HEK293 (cell line): ENCODE measurements at regions not wholly inside any gene's neighbourhood (a gene's known extent, or its start where the extent isn't known, plus 50 kb on each side); places are given as distances from the start of the nearest gene placed in this dataset.

ENCODE experiments used
- CTCF ChIA-PET: fragments of 350-600 bp; formaldehyde crosslinking; extraction: SDS; loops from one replicate; lab custom pipeline; 2021; ENCODE audit warnings: antibody characterized with exemption; lab: Yijun Ruan, JAX
- POLR2A ChIA-PET: fragments of 300-600 bp; formaldehyde crosslinking; extraction: SDS; loops from one replicate; lab custom pipeline; 2020; ENCODE audit warnings: antibody characterized with exemption, inconsistent platforms; lab: Yijun Ruan, JAX
- H3K27ac ChIP-seq: fragments of 200-500 bp; sonication (Bioruptor generic); 2 replicates; pipeline ENCODE4 v1.5.1; 2014; ENCODE audit warnings: low read depth, low read length, control low read depth, inconsistent platforms; ENCODE audit errors: extremely low read depth
- H3K36me3 ChIP-seq, 2 experiments: fragments of 200-500 bp in 1 of 2; sonication (Bioruptor generic) in 1 of 2; 1 replicate in 1 of 2; 2 replicates in 1 of 2; pipeline ENCODE4 v1.5.1; 2014 to 2017; ENCODE audit warnings: inconsistent platforms in 2 of 2, low read length in 2 of 2; ENCODE audit not compliant: control insufficient read depth in 2 of 2, insufficient read depth in 1 of 2
- H3K4me1 ChIP-seq: fragments of 200-500 bp; sonication (Bioruptor generic); 2 replicates; pipeline ENCODE4 v1.5.1; 2014; ENCODE audit warnings: mild to moderate bottlenecking, low read length, inconsistent platforms; ENCODE audit not compliant: control insufficient read depth, insufficient read depth
- H3K4me3 ChIP-seq: 2 replicates; pipeline ENCODE4 v1.5.1; 2011; ENCODE audit warnings: low read depth, mild to moderate bottlenecking, control low read depth, low read length, moderate library complexity
- H3K9me3 ChIP-seq: fragments of 200-500 bp; sonication (Bioruptor generic); 2 replicates; pipeline ENCODE4 v1.5.1; 2014; ENCODE audit warnings: low read depth, low read length, inconsistent platforms; ENCODE audit not compliant: control insufficient read depth, insufficient read depth
- BCL11A ChIP-seq: fragments of 450-650 bp; formaldehyde crosslinking; IDR thresholded peaks from 2 replicates; pipeline ENCODE4 v1.5.1; 2016; ENCODE audit warnings: low read depth, missing biosample characterization, missing genetic modification characterization
- HOXA7 ChIP-seq: sonication (generic); formaldehyde crosslinking; IDR thresholded peaks from 2 replicates; pipeline ENCODE4 v1.8.1; 2022; ENCODE audit warnings: missing genetic modification reagents, borderline replicate concordance
- HOXD13 ChIP-seq: sonication (generic); formaldehyde crosslinking; IDR thresholded peaks from 2 replicates; pipeline ENCODE4 v1.8.0; 2022; ENCODE audit warnings: missing genetic modification reagents, borderline replicate concordance
- INSM2 ChIP-seq: fragments of 450-650 bp; formaldehyde crosslinking; IDR thresholded peaks from 2 replicates; pipeline ENCODE4 v1.5.1; 2016; ENCODE audit warnings: missing biosample characterization, missing genetic modification characterization
- KLF1 ChIP-seq: fragments of 450-650 bp; formaldehyde crosslinking; IDR thresholded peaks from 2 replicates; pipeline ENCODE4 v1.5.1; 2016; ENCODE audit warnings: missing biosample characterization, missing genetic modification characterization
- RBAK ChIP-seq: fragments of 450-650 bp; formaldehyde crosslinking; IDR thresholded peaks from 2 replicates; pipeline ENCODE4 v1.5.1; 2016; ENCODE audit warnings: missing biosample characterization, missing genetic modification characterization
- SCRT1 ChIP-seq: fragments of 450-650 bp; formaldehyde crosslinking; IDR thresholded peaks from 2 replicates; pipeline ENCODE4 v1.5.1; 2016; ENCODE audit warnings: missing biosample characterization, missing genetic modification characterization, borderline replicate concordance
- ZBTB17 ChIP-seq: fragments of 450-650 bp; formaldehyde crosslinking; IDR thresholded peaks from 2 replicates; pipeline ENCODE4 v1.5.1; 2016; ENCODE audit warnings: missing biosample characterization, missing genetic modification characterization
- ZBTB8A ChIP-seq: fragments of 450-650 bp; formaldehyde crosslinking; IDR thresholded peaks from 2 replicates; pipeline ENCODE4 v1.5.1; 2016; ENCODE audit warnings: missing biosample characterization, missing genetic modification characterization
- ZFP3 ChIP-seq: fragments of 450-650 bp; formaldehyde crosslinking; IDR thresholded peaks from 2 replicates; pipeline ENCODE4 v1.5.1; 2016; ENCODE audit warnings: low read depth, missing biosample characterization, missing genetic modification characterization
- ZNF132 ChIP-seq: fragments of 450-650 bp; formaldehyde crosslinking; IDR thresholded peaks from 2 replicates; pipeline ENCODE4 v1.5.1; 2017; ENCODE audit warnings: missing biosample characterization, missing genetic modification characterization, borderline replicate concordance
- ZNF2 ChIP-seq: fragments of 450-650 bp; formaldehyde crosslinking; IDR thresholded peaks from 2 replicates; pipeline ENCODE4 v1.5.1; 2016; ENCODE audit warnings: missing biosample characterization, missing genetic modification characterization
- ZNF202 ChIP-seq: fragments of 450-650 bp; formaldehyde crosslinking; IDR thresholded peaks from 2 replicates; pipeline ENCODE4 v1.5.1; 2016; ENCODE audit warnings: missing biosample characterization, missing genetic modification characterization, borderline replicate concordance
- ZNF302 ChIP-seq: fragments of 450-650 bp; formaldehyde crosslinking; IDR thresholded peaks from 2 replicates; pipeline ENCODE4 v1.5.1; 2016; ENCODE audit warnings: missing biosample characterization, missing genetic modification characterization, low read depth
- ZNF398 ChIP-seq: fragments of 450-650 bp; formaldehyde crosslinking; IDR thresholded peaks from 2 replicates; pipeline ENCODE4 v1.5.1; 2017; ENCODE audit warnings: missing biosample characterization, missing genetic modification characterization
- ZNF521 ChIP-seq: fragments of 450-650 bp; formaldehyde crosslinking; IDR thresholded peaks from 2 replicates; pipeline ENCODE4 v1.5.1; 2017; ENCODE audit warnings: missing biosample characterization, mild to moderate bottlenecking, missing genetic modification characterization
- ZNF530 ChIP-seq: fragments of 450-650 bp; formaldehyde crosslinking; IDR thresholded peaks from 2 replicates; pipeline ENCODE4 v1.5.1; 2016; ENCODE audit warnings: low read depth, missing biosample characterization, missing genetic modification characterization
- ZNF558 ChIP-seq: fragments of 450-650 bp; formaldehyde crosslinking; IDR thresholded peaks from 2 replicates; pipeline ENCODE4 v1.5.1; 2016; ENCODE audit warnings: missing biosample characterization, missing genetic modification characterization
- ZNF621 ChIP-seq: fragments of 450-650 bp; formaldehyde crosslinking; IDR thresholded peaks from 2 replicates; pipeline ENCODE4 v1.5.1; 2017; ENCODE audit warnings: missing biosample characterization, missing genetic modification characterization
- ZNF626 ChIP-seq: fragments of 450-650 bp; sonication (Bioruptor Pico); formaldehyde crosslinking; IDR thresholded peaks from 2 replicates; pipeline ENCODE4 v1.5.1; 2018; ENCODE audit warnings: missing biosample characterization, missing genetic modification characterization, inconsistent platforms
- ZNF670 ChIP-seq: fragments of 450-650 bp; formaldehyde crosslinking; IDR thresholded peaks from 2 replicates; pipeline ENCODE4 v1.5.1; 2016; ENCODE audit warnings: missing biosample characterization, missing genetic modification characterization, low read depth
- ZNF76 ChIP-seq: fragments of 450-650 bp; formaldehyde crosslinking; IDR thresholded peaks from 2 replicates; pipeline ENCODE4; 2016; ENCODE audit warnings: low read depth, missing biosample characterization, missing genetic modification characterization, borderline replicate concordance
- ZNF777 ChIP-seq: fragments of 450-650 bp; formaldehyde crosslinking; IDR thresholded peaks from 2 replicates; pipeline ENCODE4 v1.5.1; 2017; ENCODE audit warnings: missing biosample characterization, missing genetic modification characterization, borderline replicate concordance
- ZSCAN18 ChIP-seq: fragments of 450-650 bp; formaldehyde crosslinking; IDR thresholded peaks from 2 replicates; pipeline ENCODE4 v1.5.1; 2016; ENCODE audit warnings: missing biosample characterization, missing genetic modification characterization
- ZSCAN30 ChIP-seq: fragments of 450-650 bp; IDR thresholded peaks from 2 replicates; pipeline ENCODE4 v1.5.1; 2018; ENCODE audit warnings: missing biosample characterization, mild to moderate bottlenecking, missing genetic modification characterization, moderate library complexity
- ZSCAN5A ChIP-seq: fragments of 450-650 bp; formaldehyde crosslinking; IDR thresholded peaks from 2 replicates; pipeline ENCODE4 v1.5.1; 2016; ENCODE audit warnings: missing biosample characterization, missing genetic modification characterization

GRCh38 chr2:184261818-184262217 is 336.5 kb upstream of the ZNF804A start:
- Histone ChIP-seq H3K27ac (no peak overlapping the region), H3K4me3 (no peak overlapping the region), H3K9me3 (no peaks in the 10 kb centered on the region), H3K36me3 (no peaks in the 10 kb centered on the region), H3K4me1 (no peaks in the 10 kb centered on the region)
- CTCF ChIA-PET, result no interaction called here
- TF ChIP-seq ZNF132 (tag by site-specific recombination) (no peak), ZBTB17 (no peak), ZNF621 (tag by site-specific recombination) (no peak), ZNF398 (tag by site-specific recombination) (no peak), SCRT1 (no peak), ZNF670 (tag by site-specific recombination) (no peak), RBAK (no peak), BCL11A (no peak), ZNF202 (tag by site-specific recombination) (no peak), ZNF76 (tag by site-specific recombination) (no peak), ZNF558 (tag by site-specific recombination) (no peak)
- POLR2A ChIA-PET, result no interaction called here

GRCh38 chr2:184268900-184269477 is 329.3 kb upstream of the ZNF804A start:
- TF ChIP-seq ZNF521 (tag by site-specific recombination) (no peak), ZNF302 (tag by site-specific recombination) (no peak), HOXA7 (no peak), KLF1 (tag by site-specific recombination) (no peak), ZSCAN5A (tag by site-specific recombination) (no peak), ZNF626 (no peak), INSM2 (no peak), ZNF2 (tag by site-specific recombination) (no peak), ZNF621 (tag by site-specific recombination) (no peak)
- POLR2A ChIA-PET, result no interaction called here

GRCh38 chr2:184270660-184271059 is 327.7 kb upstream of the ZNF804A start:
- Histone ChIP-seq H3K4me1 (no peaks in the 10 kb centered on the region), H3K4me3 (no peak overlapping the region), H3K9me3 (no peaks in the 10 kb centered on the region), H3K36me3 (no peaks in the 10 kb centered on the region), H3K27ac (no peak overlapping the region)
- CTCF ChIA-PET, result no interaction called here
- POLR2A ChIA-PET, result no interaction called here
- TF ChIP-seq ZSCAN18 (tag by site-specific recombination) (no peak), ZBTB8A (no peak), HOXD13 (CRISPR knock-in tag) (no peak), ZNF530 (tag by site-specific recombination) (no peak), ZNF777 (tag by site-specific recombination) (no peak), INSM2 (no peak), ZNF558 (tag by site-specific recombination) (no peak), ZSCAN30 (tag by site-specific recombination) (no peak), ZFP3 (tag by site-specific recombination) (no peak)

More at GRCh38 chr2:184268900-184269477, 329.3 kb upstream of the ZNF804A start:
- Histone ChIP-seq H3K36me3 (no peaks in the 10 kb centered on the region), H3K4me3 (no peak overlapping the region), H3K27ac (no peak overlapping the region), H3K4me1 (no peaks in the 10 kb centered on the region), H3K9me3 (no peaks in the 10 kb centered on the region)
- CTCF ChIA-PET, result no interaction called here
